NCI-H2081 (cell line): ENCODE measurements at regions not wholly inside any gene's neighbourhood (a gene's known extent, or its start where the extent isn't known, plus 50 kb on each side); places are given as distances from the start of the nearest gene placed in this dataset.
"Not testable (repeated sequence)": the region's sequence is repeated elsewhere in the genome, so short reads cannot be mapped to it uniquely, and the experiment has no call there.

Experiments
- DNase-seq, 2 experiments: peaks; one replicate each; lab custom pipeline; 2025; lab: John Stamatoyannopoulos, UW

GRCh38 chr2:8495189-8495989, 186.5 kb upstream of the ID2 start:
- DNase-seq = no peak

GRCh38 chr2:8496079-8496478, 185.8 kb upstream of the ID2 start:
- no peak for DNase-seq

GRCh38 chr2:8496617-8497016, 185.2 kb upstream of the ID2 start:
- DNase-seq = no peak

GRCh38 chr2:8498994-8499393, 182.9 kb upstream of the ID2 start:
- DNase-seq = no peak

- peak in 1 of 2 experiments; percentile 42 for DNase-seq
Observed at GRCh38 chr2:8500124-8501054, 181.5 kb upstream of the ID2 start.

- peak in 1 of 2 experiments; percentile 23 for DNase-seq
Observed at GRCh38 chr2:8501061-8501720, 180.7 kb upstream of the ID2 start.

- peak in 1 of 2 experiments; percentile 40 for DNase-seq
Observed at GRCh38 chr2:8502316-8502715, 179.5 kb upstream of the ID2 start.

GRCh38 chr2:8505311-8505920, 176.4 kb upstream of the ID2 start:
- DNase-seq = no peak

GRCh38 chr2:8506746-8507145, 175.1 kb upstream of the ID2 start:
- DNase-seq = no peak

GRCh38 chr2:8508766-8509165, 173.1 kb upstream of the ID2 start:
- DNase-seq = no peak

- no peak for DNase-seq
Observed at GRCh38 chr2:8509621-8510020, 172.2 kb upstream of the ID2 start.

- not testable (repeated sequence) for DNase-seq
Observed at GRCh38 chr2:8510055-8510454, 171.8 kb upstream of the ID2 start.

GRCh38 chr2:8510519-8510918, 171.3 kb upstream of the ID2 start:
- DNase-seq = peak in 1 of 2 experiments; percentile 11

GRCh38 chr2:8511868-8512612, 169.8 kb upstream of the ID2 start:
- DNase-seq = no peak

GRCh38 chr2:8513601-8514273, 168.1 kb upstream of the ID2 start:
- no peak for DNase-seq

- DNase-seq = no peak
Observed at GRCh38 chr2:8514274-8514662, 167.6 kb upstream of the ID2 start.

- DNase-seq = peak; percentile 50 to 81
Observed at GRCh38 chr2:8514796-8515758, 166.8 kb upstream of the ID2 start.

GRCh38 chr2:8515864-8516533, 165.9 kb upstream of the ID2 start:
- DNase-seq = peak; percentile 75 to 88
